ENCODE measurements at regions not wholly inside any gene's neighbourhood (a gene's known extent, or its start where the extent isn't known, plus 50 kb on each side); places are given as distances from the start of the nearest gene placed in this dataset.

- TF ChIP-seq, protein P1, sequence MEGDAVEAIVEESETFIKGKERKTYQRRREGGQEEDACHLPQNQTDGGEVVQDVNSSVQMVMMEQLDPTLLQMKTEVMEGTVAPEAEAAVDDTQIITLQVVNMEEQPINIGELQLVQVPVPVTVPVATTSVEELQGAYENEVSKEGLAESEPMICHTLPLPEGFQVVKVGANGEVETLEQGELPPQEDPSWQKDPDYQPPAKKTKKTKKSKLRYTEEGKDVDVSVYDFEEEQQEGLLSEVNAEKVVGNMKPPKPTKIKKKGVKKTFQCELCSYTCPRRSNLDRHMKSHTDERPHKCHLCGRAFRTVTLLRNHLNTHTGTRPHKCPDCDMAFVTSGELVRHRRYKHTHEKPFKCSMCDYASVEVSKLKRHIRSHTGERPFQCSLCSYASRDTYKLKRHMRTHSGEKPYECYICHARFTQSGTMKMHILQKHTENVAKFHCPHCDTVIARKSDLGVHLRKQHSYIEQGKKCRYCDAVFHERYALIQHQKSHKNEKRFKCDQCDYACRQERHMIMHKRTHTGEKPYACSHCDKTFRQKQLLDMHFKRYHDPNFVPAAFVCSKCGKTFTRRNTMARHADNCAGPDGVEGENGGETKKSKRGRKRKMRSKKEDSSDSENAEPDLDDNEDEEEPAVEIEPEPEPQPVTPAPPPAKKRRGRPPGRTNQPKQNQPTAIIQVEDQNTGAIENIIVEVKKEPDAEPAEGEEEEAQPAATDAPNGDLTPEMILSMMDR (optimal IDR thresholded peaks at IDR 0.05 in 1 of 3, IDR thresholded peaks at IDR 0.05 in 1 of 3, conservative IDR thresholded peaks at IDR 0.05 in 1 of 3; ENCODE audit: extremely low read depth in 1 of 3, insufficient read depth in 2 of 3, low read length in 3 of 3), result no peak
- TF ChIP-seq EZH2 (IDR thresholded peaks at IDR 0.05; ENCODE audit: low read length), result no peak
Measured at GRCh38 chr16:64687123-64687522, 434.7 kb downstream of the CDH11 start.

Measured in keratinocyte (primary cell).